CD4-positive, alpha-beta T cell (primary cell): ENCODE measurements at regions not wholly inside any gene's neighbourhood (a gene's known extent, or its start where the extent isn't known, plus 50 kb on each side); places are given as distances from the start of the nearest gene placed in this dataset.

Source experiments
- ATAC-seq: fragments of 200-7000 bp; cut with Tn5 transposase; one replicate; pipeline ENCODE4 v1.10.0; 2022; ENCODE audit warnings: mild to moderate bottlenecking; ENCODE audit not compliant: poor library complexity
- CTCF ChIA-PET: fragments of 350-600 bp; sonication (Branson Sonifier 250); formaldehyde crosslinking; loops from one replicate; lab custom pipeline; 2021; ENCODE audit warnings: antibody characterized with exemption, inconsistent platforms; lab: Charles Lee
- POLR2A ChIA-PET: fragments of 350-600 bp; sonication (Branson Sonifier 250); formaldehyde crosslinking; loops from one replicate; lab custom pipeline; 2021; ENCODE audit warnings: antibody characterized with exemption, inconsistent platforms; lab: Charles Lee
- DNase-seq, 14 experiments: peaks; one replicate each; pipeline ENCODE4 v3.0.0-alpha.2; 2013 to 2020; ENCODE audit warnings: mixed read lengths in 2 of 14
- H3K27ac ChIP-seq, 2 donors: one replicate each; pipeline versions ENCODE4 v1.5.1 to v1.7.0; 2013; ENCODE audit warnings: low read length in 2 of 2, low read depth in 1 of 2, mild to moderate bottlenecking in 1 of 2
- H3K27me3 ChIP-seq, 2 experiments: 1 replicate in 1 of 2; 2 replicates in 1 of 2; pipeline versions ENCODE4 v1.6.1 to v1.7.0; 2013; ENCODE audit warnings: low read length in 2 of 2, control low read depth in 1 of 2, mild to moderate bottlenecking in 1 of 2, moderate library complexity in 1 of 2; ENCODE audit not compliant: insufficient read depth in 2 of 2, control insufficient read depth in 1 of 2
- H3K36me3 ChIP-seq: one replicate; pipeline ENCODE4 v1.6.1; 2013; ENCODE audit warnings: low read length, control low read depth; ENCODE audit not compliant: insufficient read depth
- H3K4me1 ChIP-seq: one replicate; pipeline ENCODE4 v1.6.1; 2013; ENCODE audit warnings: low read length, control low read depth; ENCODE audit not compliant: insufficient read depth
- H3K4me3 ChIP-seq: one replicate; pipeline ENCODE4 v1.5.1; 2013; ENCODE audit warnings: mild to moderate bottlenecking, low read length, moderate library complexity
- H3K9me3 ChIP-seq, 2 experiments: 1 replicate in 1 of 2; 2 replicates in 1 of 2; pipeline versions ENCODE4 v1.6.1 to v1.7.0; 2013; ENCODE audit warnings: low read length in 2 of 2, mild to moderate bottlenecking in 2 of 2, control low read depth in 1 of 2, moderate library complexity in 1 of 2; ENCODE audit not compliant: control insufficient read depth in 1 of 2, insufficient read depth in 1 of 2
- H3K27ac Mint-ChIP-seq: one replicate; pipeline ENCODE4 v1.8.0; 2020; ENCODE audit warnings: mixed read lengths
- H3K27me3 Mint-ChIP-seq: one replicate; pipeline ENCODE4 v1.8.0; 2021; ENCODE audit warnings: mixed read lengths
- H3K36me3 Mint-ChIP-seq: one replicate; pipeline ENCODE4 v1.8.0; 2021; ENCODE audit warnings: low read depth, mixed read lengths
- H3K4me1 Mint-ChIP-seq: one replicate; pipeline ENCODE4 v1.8.0; 2021; ENCODE audit warnings: low read depth, mixed read lengths
- H3K4me3 Mint-ChIP-seq: one replicate; pipeline ENCODE4 v1.8.0; 2020; ENCODE audit warnings: mild to moderate bottlenecking, mixed read lengths
- H3K9me3 Mint-ChIP-seq: one replicate; pipeline ENCODE4 v1.8.0; 2020; ENCODE audit warnings: mixed read lengths
- intact Hi-C, 2 experiments: fragments of 100-400 bp; cut with DNase I in 1 of 2; cut with micrococcal nuclease in 1 of 2; formaldehyde crosslinking; loops; one replicate each; pipeline versions ENCODE4 v1.15.1 to v1.9.0; 2023 to 2025; cut with DNase I, micrococcal nuclease
- TF ChIP-seq, protein P1 (sequence below): fragments of 200-600 bp; IDR thresholded peaks from one replicate; pipeline ENCODE4 v1.8.0; 2022; ENCODE audit warnings: antibody characterized with exemption, mild to moderate bottlenecking

DNA sequence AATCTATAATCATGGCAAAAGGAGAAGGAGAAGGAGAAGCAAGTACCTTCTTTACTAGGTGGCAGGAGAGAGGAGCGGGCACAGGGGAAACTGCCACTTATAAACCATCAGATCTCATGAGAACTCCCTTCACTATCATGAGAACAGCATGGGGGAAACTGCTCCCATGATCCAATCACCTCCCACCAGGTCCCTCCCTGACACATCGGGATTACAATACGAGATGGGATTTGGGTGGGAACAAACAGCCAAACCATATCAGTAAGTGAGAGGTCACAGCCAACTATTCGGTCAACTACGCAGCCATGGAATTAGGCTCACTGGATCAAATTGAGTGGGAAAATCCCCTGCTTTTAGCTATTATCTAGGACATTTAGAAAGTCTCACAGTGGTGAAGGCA, 54.2 kb upstream of the STEAP1B start:
- no peak overlapping the region for H3K4me3 Mint-ChIP-seq
- Histone ChIP-seq H3K9me3 (no peaks in the 10 kb centered on the region), H3K4me1 (peaks cover 12% of the 10 kb centered on the region), H3K27me3 (peaks cover 22 to 37% of the 10 kb centered on the region in 2 experiments), H3K4me3 (no peak overlapping the region), H3K36me3 (no peaks in the 10 kb centered on the region), H3K27ac (no peak overlapping the region)
- TF ChIP-seq, protein P1, sequence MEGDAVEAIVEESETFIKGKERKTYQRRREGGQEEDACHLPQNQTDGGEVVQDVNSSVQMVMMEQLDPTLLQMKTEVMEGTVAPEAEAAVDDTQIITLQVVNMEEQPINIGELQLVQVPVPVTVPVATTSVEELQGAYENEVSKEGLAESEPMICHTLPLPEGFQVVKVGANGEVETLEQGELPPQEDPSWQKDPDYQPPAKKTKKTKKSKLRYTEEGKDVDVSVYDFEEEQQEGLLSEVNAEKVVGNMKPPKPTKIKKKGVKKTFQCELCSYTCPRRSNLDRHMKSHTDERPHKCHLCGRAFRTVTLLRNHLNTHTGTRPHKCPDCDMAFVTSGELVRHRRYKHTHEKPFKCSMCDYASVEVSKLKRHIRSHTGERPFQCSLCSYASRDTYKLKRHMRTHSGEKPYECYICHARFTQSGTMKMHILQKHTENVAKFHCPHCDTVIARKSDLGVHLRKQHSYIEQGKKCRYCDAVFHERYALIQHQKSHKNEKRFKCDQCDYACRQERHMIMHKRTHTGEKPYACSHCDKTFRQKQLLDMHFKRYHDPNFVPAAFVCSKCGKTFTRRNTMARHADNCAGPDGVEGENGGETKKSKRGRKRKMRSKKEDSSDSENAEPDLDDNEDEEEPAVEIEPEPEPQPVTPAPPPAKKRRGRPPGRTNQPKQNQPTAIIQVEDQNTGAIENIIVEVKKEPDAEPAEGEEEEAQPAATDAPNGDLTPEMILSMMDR: no peak
- intact Hi-C loops: no loop called here
- no peak overlapping the region for H3K27ac Mint-ChIP-seq
- CTCF ChIA-PET: no interaction called here
- H3K4me1 Mint-ChIP-seq: peaks cover 7% of the 10 kb centered on the region
- POLR2A ChIA-PET: no interaction called here
- DNase-seq (no peak), ATAC-seq (no peak)
- H3K9me3 Mint-ChIP-seq: no peaks in the 10 kb centered on the region
- H3K27me3 Mint-ChIP-seq: peaks cover 50% of the 10 kb centered on the region
- no peaks in the 10 kb centered on the region for H3K36me3 Mint-ChIP-seq

GRCh38 chr7:22551768-22552513, 52.0 kb upstream of the STEAP1B start:
- Mint-ChIP-seq H3K36me3 (no peaks in the 10 kb centered on the region), H3K4me1 (peaks cover 7% of the 10 kb centered on the region), H3K27me3 (peaks cover 68% of the 10 kb centered on the region), H3K4me3 (no peak overlapping the region), H3K9me3 (no peaks in the 10 kb centered on the region), H3K27ac (no peak overlapping the region)
- no peak for ATAC-seq
- no peaks in the 10 kb centered on the region for H3K9me3 ChIP-seq
- peaks cover 24 to 52% of the 10 kb centered on the region in 2 experiments for H3K27me3 ChIP-seq
- no peak for DNase-seq
- POLR2A ChIA-PET: no interaction called here
- CTCF ChIA-PET: no interaction called here
- peaks cover 12% of the 10 kb centered on the region for H3K4me1 ChIP-seq
- H3K36me3 ChIP-seq: no peaks in the 10 kb centered on the region
- no peak overlapping the region for H3K27ac ChIP-seq
- intact Hi-C loops: no loop called here
- TF ChIP-seq, protein P1: no peak
- no peak overlapping the region for H3K4me3 ChIP-seq

DNA sequence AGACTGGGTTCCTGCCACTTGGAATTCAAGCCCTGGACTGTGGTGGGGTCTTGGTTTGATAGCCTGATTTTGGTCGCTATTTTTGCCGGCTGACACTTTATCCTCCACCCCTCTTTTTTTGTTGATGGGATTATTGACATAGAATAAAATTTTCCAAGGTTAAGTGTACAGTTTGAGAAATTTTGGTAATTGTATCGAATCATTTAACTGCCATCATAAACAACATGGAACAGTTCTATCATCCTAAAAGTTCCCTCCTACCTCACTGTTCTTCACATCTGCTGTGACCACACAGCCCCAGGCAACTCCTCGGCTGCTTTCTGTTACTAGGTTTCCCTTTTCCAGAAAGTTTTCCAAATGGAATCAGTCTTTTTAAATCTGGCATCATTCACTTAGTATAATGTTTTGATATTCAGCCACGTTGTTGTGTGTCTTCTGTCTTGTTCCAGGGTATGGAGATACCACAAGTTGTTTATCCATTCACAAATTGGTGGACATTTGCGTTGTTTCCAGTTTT, 50.6 kb upstream of the STEAP1B start:
- TF ChIP-seq, protein P1: no peak
- POLR2A ChIA-PET: no interaction called here
- no peak for DNase-seq
- H3K4me3 ChIP-seq: no peak overlapping the region
- H3K36me3 ChIP-seq: no peaks in the 10 kb centered on the region
- peaks cover 12% of the 10 kb centered on the region for H3K4me1 ChIP-seq
- H3K4me1 Mint-ChIP-seq: peaks cover 7% of the 10 kb centered on the region
- H3K9me3 ChIP-seq: no peaks in the 10 kb centered on the region
- no peak for ATAC-seq
- peaks cover 76% of the 10 kb centered on the region for H3K27me3 Mint-ChIP-seq
- intact Hi-C loops: no loop called here
- no peaks in the 10 kb centered on the region for H3K9me3 Mint-ChIP-seq
- H3K27me3 ChIP-seq: peaks cover 24 to 52% of the 10 kb centered on the region in 2 experiments
- H3K27ac ChIP-seq: no peak overlapping the region
- no peaks in the 10 kb centered on the region for H3K36me3 Mint-ChIP-seq
- CTCF ChIA-PET: no interaction called here
- H3K27ac Mint-ChIP-seq: no peak overlapping the region
- H3K4me3 Mint-ChIP-seq: no peak overlapping the region
